Spleen (tissue), 7 donors: ENCODE measurements at regions not wholly inside any gene's neighbourhood (a gene's known extent, or its start where the extent isn't known, plus 50 kb on each side); places are given as distances from the start of the nearest gene placed in this dataset.

Source experiments
- POLR2A ChIP-seq, 3 donors: fragments of 450-650 bp; IDR thresholded peaks; one replicate each; pipeline ENCODE4 v1.5.1; 2017; ENCODE audit warnings: antibody characterized with exemption in 3 of 3, mild to moderate bottlenecking in 1 of 3
- POLR2AphosphoS5 ChIP-seq, 3 donors: sonication (generic); formaldehyde crosslinking; IDR thresholded peaks; one replicate each; pipeline ENCODE4 v1.5.1; 2017; ENCODE audit warnings: antibody characterized with exemption in 3 of 3
- TF ChIP-seq, protein P1 (sequence below), 11 experiments: fragments of 200-600 bp in 7 of 11; fragments of 450-650 bp in 4 of 11; sonication (generic) in 4 of 11; IDR thresholded peaks in 8 of 11; conservative IDR thresholded peaks in 3 of 11; 1 replicate in 7 of 11; 2 replicates in 4 of 11; pipeline versions ENCODE4 v1.4.0 to v1.8.0; 2016 to 2021; ENCODE audit warnings: antibody characterized with exemption in 11 of 11, inconsistent platforms in 4 of 11, mild to moderate bottlenecking in 1 of 11
- donor health status: DM: no; HTN: no; CAD: no; lungs with moderate emphysema.
- donor health status: DM: no; HTN: no; CAD: no.
- donor health status: DM: no; HTN: no; CAD: no.

DNA sequence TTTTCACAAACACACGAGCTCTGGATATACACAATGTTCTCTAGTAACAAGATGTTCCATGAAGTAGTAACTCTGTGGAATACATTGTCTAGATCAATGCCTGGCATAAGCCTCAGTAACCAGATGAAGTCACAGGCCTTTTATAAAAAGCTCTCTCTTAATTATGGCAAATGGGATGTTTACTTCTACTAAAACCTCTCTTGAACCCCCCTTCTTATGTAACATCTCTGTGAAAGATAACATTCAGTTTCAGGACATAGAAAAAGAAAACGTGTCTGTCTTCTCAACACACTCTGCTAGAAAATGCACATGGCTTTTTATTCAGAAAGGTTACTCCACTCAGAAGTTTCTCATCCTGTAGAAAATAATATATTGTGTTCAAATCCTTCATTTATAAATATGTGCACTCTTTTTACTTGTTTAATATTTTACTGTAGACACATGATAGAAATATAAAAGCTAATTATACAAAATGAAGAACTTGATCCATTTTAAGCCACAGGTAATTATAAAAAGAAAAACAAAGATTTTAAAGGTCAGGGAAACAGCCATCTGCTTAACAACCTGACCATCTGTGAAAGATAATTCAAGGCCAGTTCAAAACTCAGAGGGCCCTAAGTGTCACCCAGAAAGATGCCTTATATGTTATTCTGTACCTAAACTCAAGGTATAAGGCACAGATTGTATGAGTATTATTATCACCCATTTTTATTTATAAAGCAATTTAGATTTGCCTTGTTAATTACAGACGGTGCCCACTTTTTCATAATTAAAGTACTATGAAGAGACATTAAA is 812.0 kb downstream of the CDH18 start:
- TF ChIP-seq POLR2A (IDR thresholded peaks at IDR 0.05) (no peak), POLR2AphosphoS5 (IDR thresholded peaks at IDR 0.05) (no peak)
- TF ChIP-seq, protein P1, sequence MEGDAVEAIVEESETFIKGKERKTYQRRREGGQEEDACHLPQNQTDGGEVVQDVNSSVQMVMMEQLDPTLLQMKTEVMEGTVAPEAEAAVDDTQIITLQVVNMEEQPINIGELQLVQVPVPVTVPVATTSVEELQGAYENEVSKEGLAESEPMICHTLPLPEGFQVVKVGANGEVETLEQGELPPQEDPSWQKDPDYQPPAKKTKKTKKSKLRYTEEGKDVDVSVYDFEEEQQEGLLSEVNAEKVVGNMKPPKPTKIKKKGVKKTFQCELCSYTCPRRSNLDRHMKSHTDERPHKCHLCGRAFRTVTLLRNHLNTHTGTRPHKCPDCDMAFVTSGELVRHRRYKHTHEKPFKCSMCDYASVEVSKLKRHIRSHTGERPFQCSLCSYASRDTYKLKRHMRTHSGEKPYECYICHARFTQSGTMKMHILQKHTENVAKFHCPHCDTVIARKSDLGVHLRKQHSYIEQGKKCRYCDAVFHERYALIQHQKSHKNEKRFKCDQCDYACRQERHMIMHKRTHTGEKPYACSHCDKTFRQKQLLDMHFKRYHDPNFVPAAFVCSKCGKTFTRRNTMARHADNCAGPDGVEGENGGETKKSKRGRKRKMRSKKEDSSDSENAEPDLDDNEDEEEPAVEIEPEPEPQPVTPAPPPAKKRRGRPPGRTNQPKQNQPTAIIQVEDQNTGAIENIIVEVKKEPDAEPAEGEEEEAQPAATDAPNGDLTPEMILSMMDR (IDR thresholded peaks at IDR 0.05 in 8 of 11, conservative IDR thresholded peaks at IDR 0.05 in 3 of 11): no peak
